Kidney (tissue), 13 donors: ENCODE measurements at regions not wholly inside any gene's neighbourhood (a gene's known extent, or its start where the extent isn't known, plus 50 kb on each side); places are given as distances from the start of the nearest gene placed in this dataset.
A peak's percentile ranks its signal among the peaks of the same experiment; 100 is the strongest.

Experiments used
- DNase-seq, 5 donors: peaks; one replicate each; pipeline ENCODE4 v3.0.0-alpha.2; 2013 to 2020
- FAIRE-seq: peaks from 2 replicates; lab custom pipeline; 2012; peaks lifted over from hg19 to GRCh38; lab: Jason Lieb, UNC
- H3K27ac ChIP-seq, 2 donors: one replicate each; pipeline ENCODE4 v1.7.0; 2013; ENCODE audit warnings: low read depth in 2 of 2, low read length in 2 of 2, inconsistent platforms in 1 of 2
- H3K27me3 ChIP-seq: one replicate; pipeline ENCODE4 v1.7.1; 2013; ENCODE audit warnings: low read length, inconsistent platforms; ENCODE audit not compliant: control insufficient read depth, insufficient read depth
- H3K36me3 ChIP-seq, 3 donors: one replicate each; pipeline versions ENCODE4 v1.7.0 to v1.7.1; 2013; ENCODE audit warnings: low read length in 3 of 3, control low read depth in 1 of 3, inconsistent platforms in 1 of 3; ENCODE audit not compliant: insufficient read depth in 3 of 3, control insufficient read depth in 2 of 3
- H3K4me1 ChIP-seq, 3 donors: one replicate each; pipeline versions ENCODE4 v1.7.0 to v1.7.1; 2013; ENCODE audit warnings: low read length in 3 of 3, inconsistent platforms in 1 of 3, low read depth in 1 of 3; ENCODE audit not compliant: control insufficient read depth in 2 of 3, insufficient read depth in 2 of 3
- H3K4me3 ChIP-seq, 3 donors: one replicate each; pipeline versions ENCODE4 v1.7.0 to v1.8.1; 2013; ENCODE audit warnings: low read length in 3 of 3, control low read depth in 1 of 3, inconsistent platforms in 1 of 3
- H3K9ac ChIP-seq, 3 donors: one replicate each; pipeline versions ENCODE4 v1.7.0 to v1.7.1; 2013; ENCODE audit warnings: low read length in 3 of 3, control low read depth in 1 of 3, inconsistent platforms in 1 of 3
- H3K9me3 ChIP-seq, 3 donors: one replicate each; pipeline versions ENCODE4 v1.7.0 to v1.7.1; 2013; ENCODE audit warnings: low read length in 3 of 3, control low read depth in 1 of 3, inconsistent platforms in 1 of 3; ENCODE audit not compliant: control insufficient read depth in 2 of 3, insufficient read depth in 1 of 3
- intact Hi-C: fragments of 100-400 bp; cut with DNase I; formaldehyde crosslinking; loops from one replicate; pipeline ENCODE4 v1.11.1; 2022
- TF ChIP-seq, protein P1 (sequence below): IDR thresholded peaks from 3 replicates; pipeline ENCODE4 v1.5.1; 2012; ENCODE audit warnings: mild to moderate bottlenecking, moderate library complexity, borderline replicate concordance; ENCODE audit not compliant: insufficient read depth; ENCODE audit errors: extremely low read depth
- donor health status: control.
- donor health status: control.
- donor health status: control.
- donor health status: control.
- donor health status: control.
- donor health status: DM: yes; HTN: yes; CAD: no.
- donor health status: Normal renal cell carcinoma (clear cell type).

GRCh38 chr5:113692891-113693457 is 179.5 kb downstream of the YTHDC2 start:
- Histone ChIP-seq H3K9me3 (no peaks in the 10 kb centered on the region), H3K36me3 (no peaks in the 10 kb centered on the region), H3K9ac (no peak overlapping the region), H3K4me1 (no peaks in the 10 kb centered on the region), H3K27ac (no peak overlapping the region), H3K4me3 (no peak overlapping the region), H3K27me3 (no peaks in the 10 kb centered on the region)
- TF ChIP-seq, protein P1, sequence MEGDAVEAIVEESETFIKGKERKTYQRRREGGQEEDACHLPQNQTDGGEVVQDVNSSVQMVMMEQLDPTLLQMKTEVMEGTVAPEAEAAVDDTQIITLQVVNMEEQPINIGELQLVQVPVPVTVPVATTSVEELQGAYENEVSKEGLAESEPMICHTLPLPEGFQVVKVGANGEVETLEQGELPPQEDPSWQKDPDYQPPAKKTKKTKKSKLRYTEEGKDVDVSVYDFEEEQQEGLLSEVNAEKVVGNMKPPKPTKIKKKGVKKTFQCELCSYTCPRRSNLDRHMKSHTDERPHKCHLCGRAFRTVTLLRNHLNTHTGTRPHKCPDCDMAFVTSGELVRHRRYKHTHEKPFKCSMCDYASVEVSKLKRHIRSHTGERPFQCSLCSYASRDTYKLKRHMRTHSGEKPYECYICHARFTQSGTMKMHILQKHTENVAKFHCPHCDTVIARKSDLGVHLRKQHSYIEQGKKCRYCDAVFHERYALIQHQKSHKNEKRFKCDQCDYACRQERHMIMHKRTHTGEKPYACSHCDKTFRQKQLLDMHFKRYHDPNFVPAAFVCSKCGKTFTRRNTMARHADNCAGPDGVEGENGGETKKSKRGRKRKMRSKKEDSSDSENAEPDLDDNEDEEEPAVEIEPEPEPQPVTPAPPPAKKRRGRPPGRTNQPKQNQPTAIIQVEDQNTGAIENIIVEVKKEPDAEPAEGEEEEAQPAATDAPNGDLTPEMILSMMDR, result no peak
- FAIRE-seq (no peak), DNase-seq (peak in 1 of 5 donors; percentile 45)
- intact Hi-C loops, result no loop called here

DNA sequence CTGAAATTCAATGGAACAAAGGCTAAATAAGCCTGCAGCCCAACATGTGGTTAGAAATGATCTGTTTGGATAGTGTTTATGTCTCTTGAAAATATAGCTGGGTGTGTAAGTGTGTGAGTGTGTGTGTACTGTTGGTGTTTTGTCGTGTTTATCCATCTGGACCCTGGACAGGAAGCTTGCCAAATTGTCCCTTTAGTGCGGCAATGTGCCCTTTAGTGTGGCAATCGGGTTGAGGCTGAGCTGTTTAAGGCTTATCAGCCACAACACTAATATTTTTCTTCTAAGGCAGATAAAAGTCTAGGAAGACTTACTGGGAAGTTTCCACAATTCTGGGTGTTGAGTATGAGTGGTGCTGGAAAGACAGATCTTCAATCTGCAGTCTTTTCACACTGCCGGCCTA is 180.2 kb downstream of the YTHDC2 start:
- no peaks in the 10 kb centered on the region for H3K4me1 ChIP-seq
- TF ChIP-seq, protein P1, result no peak
- H3K27me3 ChIP-seq, result no peaks in the 10 kb centered on the region
- DNase-seq (no peak), FAIRE-seq (no peak)
- no peak overlapping the region for H3K27ac ChIP-seq
- no peaks in the 10 kb centered on the region for H3K9me3 ChIP-seq
- H3K4me3 ChIP-seq, result no peak overlapping the region
- no peak overlapping the region for H3K9ac ChIP-seq
- intact Hi-C loops, result no loop called here
- no peaks in the 10 kb centered on the region for H3K36me3 ChIP-seq

- Histone ChIP-seq H3K4me1 (no peaks in the 10 kb centered on the region), H3K27me3 (no peaks in the 10 kb centered on the region), H3K9ac (no peak overlapping the region), H3K27ac (no peak overlapping the region), H3K4me3 (no peak overlapping the region), H3K36me3 (no peaks in the 10 kb centered on the region), H3K9me3 (no peaks in the 10 kb centered on the region)
- FAIRE-seq (no peak), DNase-seq (no peak)
- intact Hi-C loops, result no loop called here
- TF ChIP-seq, protein P1, result no peak
Measured at GRCh38 chr5:113694576-113694975, 181.1 kb downstream of the YTHDC2 start.

- no peaks in the 10 kb centered on the region for H3K36me3 ChIP-seq
- intact Hi-C loops, result no loop called here
- no peak overlapping the region for H3K4me3 ChIP-seq
- FAIRE-seq, result no peak
- TF ChIP-seq, protein P1, result no peak
- H3K4me1 ChIP-seq, result no peaks in the 10 kb centered on the region
- H3K27me3 ChIP-seq, result no peaks in the 10 kb centered on the region
- no peak for DNase-seq
- peaks cover 0 to 4% (median 0%) of the 10 kb centered on the region in 3 donors for H3K9me3 ChIP-seq
- no peak overlapping the region for H3K27ac ChIP-seq
- no peak overlapping the region for H3K9ac ChIP-seq
Measured at GRCh38 chr5:113703266-113703665, 189.8 kb downstream of the YTHDC2 start.
